ENCODE measurements at regions not wholly inside any gene's neighbourhood (a gene's known extent, or its start where the extent isn't known, plus 50 kb on each side); places are given as distances from the start of the nearest gene placed in this dataset.

GRCh38 chr5:105836887-105837286 is 1833.8 kb downstream of the EFNA5 start:
- Histone ChIP-seq H3K4me1 (ENCODE audit: control insufficient read depth in 2 of 3, insufficient read depth in 2 of 3, low read depth in 1 of 3, low read length in 3 of 3) (no peaks in the 10 kb centered on the region), H3K27ac (ENCODE audit: low read depth in 2 of 2, low read length in 2 of 2) (no peak overlapping the region), H3K4me3 (ENCODE audit: low read length in 3 of 3) (no peak overlapping the region), H3K36me3 (ENCODE audit: control insufficient read depth in 2 of 3, insufficient read depth in 3 of 3, low read length in 3 of 3) (no peaks in the 10 kb centered on the region), H3K9ac (ENCODE audit: low read length in 3 of 3) (no peak overlapping the region), H3K27me3 (ENCODE audit: control insufficient read depth, insufficient read depth, low read length) (no peaks in the 10 kb centered on the region), H3K9me3 (ENCODE audit: control insufficient read depth in 2 of 3, insufficient read depth in 1 of 3, low read length in 3 of 3) (no peaks in the 10 kb centered on the region)
- TF ChIP-seq, protein P1, sequence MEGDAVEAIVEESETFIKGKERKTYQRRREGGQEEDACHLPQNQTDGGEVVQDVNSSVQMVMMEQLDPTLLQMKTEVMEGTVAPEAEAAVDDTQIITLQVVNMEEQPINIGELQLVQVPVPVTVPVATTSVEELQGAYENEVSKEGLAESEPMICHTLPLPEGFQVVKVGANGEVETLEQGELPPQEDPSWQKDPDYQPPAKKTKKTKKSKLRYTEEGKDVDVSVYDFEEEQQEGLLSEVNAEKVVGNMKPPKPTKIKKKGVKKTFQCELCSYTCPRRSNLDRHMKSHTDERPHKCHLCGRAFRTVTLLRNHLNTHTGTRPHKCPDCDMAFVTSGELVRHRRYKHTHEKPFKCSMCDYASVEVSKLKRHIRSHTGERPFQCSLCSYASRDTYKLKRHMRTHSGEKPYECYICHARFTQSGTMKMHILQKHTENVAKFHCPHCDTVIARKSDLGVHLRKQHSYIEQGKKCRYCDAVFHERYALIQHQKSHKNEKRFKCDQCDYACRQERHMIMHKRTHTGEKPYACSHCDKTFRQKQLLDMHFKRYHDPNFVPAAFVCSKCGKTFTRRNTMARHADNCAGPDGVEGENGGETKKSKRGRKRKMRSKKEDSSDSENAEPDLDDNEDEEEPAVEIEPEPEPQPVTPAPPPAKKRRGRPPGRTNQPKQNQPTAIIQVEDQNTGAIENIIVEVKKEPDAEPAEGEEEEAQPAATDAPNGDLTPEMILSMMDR (IDR thresholded peaks at IDR 0.05; ENCODE audit: borderline replicate concordance, extremely low read depth, insufficient read depth) = no peak
- intact Hi-C loops (cut with DNase I) = no loop called here
- FAIRE-seq = no peak
- DNase-seq = no peak

GRCh38 chr5:105836268-105836667 is 1834.5 kb downstream of the EFNA5 start:
- Histone ChIP-seq H3K4me3 (ENCODE audit: low read length in 3 of 3) (no peak overlapping the region), H3K27me3 (ENCODE audit: control insufficient read depth, insufficient read depth, low read length) (no peaks in the 10 kb centered on the region), H3K27ac (ENCODE audit: low read depth in 2 of 2, low read length in 2 of 2) (no peak overlapping the region), H3K4me1 (ENCODE audit: control insufficient read depth in 2 of 3, insufficient read depth in 2 of 3, low read depth in 1 of 3, low read length in 3 of 3) (no peaks in the 10 kb centered on the region), H3K36me3 (ENCODE audit: control insufficient read depth in 2 of 3, insufficient read depth in 3 of 3, low read length in 3 of 3) (no peaks in the 10 kb centered on the region), H3K9me3 (ENCODE audit: control insufficient read depth in 2 of 3, insufficient read depth in 1 of 3, low read length in 3 of 3) (no peaks in the 10 kb centered on the region), H3K9ac (ENCODE audit: low read length in 3 of 3) (no peak overlapping the region)
- TF ChIP-seq, protein P1 (IDR thresholded peaks at IDR 0.05; ENCODE audit: borderline replicate concordance, extremely low read depth, insufficient read depth) = no peak
- intact Hi-C loops (cut with DNase I) = no loop called here
- DNase-seq = no peak
- no peak for FAIRE-seq

- TF ChIP-seq, protein P1 (IDR thresholded peaks at IDR 0.05; ENCODE audit: borderline replicate concordance, extremely low read depth, insufficient read depth) = no peak
- Histone ChIP-seq H3K27me3 (ENCODE audit: control insufficient read depth, insufficient read depth, low read length) (no peaks in the 10 kb centered on the region), H3K4me1 (ENCODE audit: control insufficient read depth in 2 of 3, insufficient read depth in 2 of 3, low read depth in 1 of 3, low read length in 3 of 3) (no peaks in the 10 kb centered on the region), H3K9ac (ENCODE audit: low read length in 3 of 3) (no peak overlapping the region), H3K4me3 (ENCODE audit: low read length in 3 of 3) (no peak overlapping the region), H3K36me3 (ENCODE audit: control insufficient read depth in 2 of 3, insufficient read depth in 3 of 3, low read length in 3 of 3) (no peaks in the 10 kb centered on the region), H3K27ac (ENCODE audit: low read depth in 2 of 2, low read length in 2 of 2) (no peak overlapping the region), H3K9me3 (ENCODE audit: control insufficient read depth in 2 of 3, insufficient read depth in 1 of 3, low read length in 3 of 3) (no peaks in the 10 kb centered on the region)
- DNase-seq (no peak), FAIRE-seq (no peak)
- intact Hi-C loops (cut with DNase I) = no loop called here
These were observed 1841.9 kb downstream of the EFNA5 start for GRCh38 chr5:105828821-105829220.

DNA sequence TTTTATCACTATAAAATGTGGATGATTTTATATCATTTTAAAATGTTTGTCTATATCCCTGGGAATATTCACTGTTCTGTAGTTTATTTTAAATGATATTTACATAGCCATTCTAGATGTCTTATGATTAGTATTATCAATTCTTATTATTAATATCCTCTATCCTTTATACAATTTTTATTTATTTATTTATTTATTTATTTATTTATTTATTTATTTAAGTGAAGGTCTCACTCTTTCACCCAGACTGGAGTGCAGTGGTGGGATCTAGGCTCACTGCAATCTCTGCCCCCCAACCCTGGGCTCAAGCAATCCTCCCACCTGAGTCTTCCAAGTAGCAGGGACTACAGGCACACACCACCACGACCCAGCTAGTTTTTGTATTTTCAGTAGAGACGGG is 1848.9 kb downstream of the EFNA5 start:
- TF ChIP-seq, protein P1 (IDR thresholded peaks at IDR 0.05; ENCODE audit: borderline replicate concordance, extremely low read depth, insufficient read depth) = no peak
- H3K36me3 ChIP-seq (ENCODE audit: control insufficient read depth in 2 of 3, insufficient read depth in 3 of 3, low read length in 3 of 3) = no peaks in the 10 kb centered on the region
- no peaks in the 10 kb centered on the region for H3K9me3 ChIP-seq (ENCODE audit: control insufficient read depth in 2 of 3, insufficient read depth in 1 of 3, low read length in 3 of 3)
- no peaks in the 10 kb centered on the region for H3K4me1 ChIP-seq (ENCODE audit: control insufficient read depth in 2 of 3, insufficient read depth in 2 of 3, low read depth in 1 of 3, low read length in 3 of 3)
- H3K27me3 ChIP-seq (ENCODE audit: control insufficient read depth, insufficient read depth, low read length) = no peaks in the 10 kb centered on the region
- H3K27ac ChIP-seq (ENCODE audit: low read depth in 2 of 2, low read length in 2 of 2) = no peak overlapping the region
- intact Hi-C loops (cut with DNase I) = no loop called here
- FAIRE-seq = peak; percentile 17
- H3K9ac ChIP-seq (ENCODE audit: low read length in 3 of 3) = no peak overlapping the region
- no peak for DNase-seq
- H3K4me3 ChIP-seq (ENCODE audit: low read length in 3 of 3) = no peak overlapping the region
